ENCODE measurements at regions not wholly inside any gene's neighbourhood (a gene's known extent, or its start where the extent isn't known, plus 50 kb on each side); places are given as distances from the start of the nearest gene placed in this dataset.

GRCh38 chr5:58187432-58188261 lies 272.2 kb downstream of the PLK2 start:
- Histone ChIP-seq H3K27ac (ENCODE audit: low read length in 2 of 2) (no peak overlapping the region), H3K4me3 (ENCODE audit: control extremely low read depth in 1 of 5, extremely low read depth in 1 of 5, insufficient read depth in 1 of 5, low read depth in 2 of 5, low read length in 4 of 5) (no peak overlapping the region), H3K79me2 (ENCODE audit: control insufficient read depth, insufficient read depth, low read length) (no peaks in the 10 kb centered on the region), H3K4me2 (replicated peaks; ENCODE audit: low read depth, low read length, poor library complexity, severe bottlenecking) (no peak overlapping the region), H4K20me1 (ENCODE audit: control insufficient read depth, insufficient read depth, low read length, poor library complexity, severe bottlenecking) (no peaks in the 10 kb centered on the region), H2AFZ (ENCODE audit: insufficient read depth, low read depth, low read length, poor library complexity, severe bottlenecking) (no peak overlapping the region), H3K9me3 (ENCODE audit: control extremely low read depth in 1 of 3, control insufficient read depth in 2 of 3, insufficient read depth in 1 of 3, low read length in 2 of 3) (no peaks in the 10 kb centered on the region), H3K4me1 (ENCODE audit: control insufficient read depth in 2 of 2, insufficient read depth in 2 of 2, low read length in 2 of 2) (no peaks in the 10 kb centered on the region), H3K36me3 (replicated peaks in 1 of 2; ENCODE audit: control extremely low read depth in 1 of 2, control insufficient read depth in 1 of 2, extremely low read depth in 1 of 2, insufficient read depth in 2 of 2, low read length in 1 of 2) (no peaks in the 10 kb centered on the region), H3K27me3 (replicated peaks in 1 of 4; ENCODE audit: control extremely low read depth in 1 of 4, control insufficient read depth in 3 of 4, insufficient read depth in 4 of 4, low read length in 3 of 4) (peaks cover 0 to 2% (median 0%) of the 10 kb centered on the region in 4 experiments), H3K9ac (ENCODE audit: low read length) (no peak overlapping the region)
- intact Hi-C loops (cut with micrococcal nuclease): no loop called here
- Mint-ChIP-seq H3K27ac (no peak overlapping the region), H3K9me3 (ENCODE audit: insufficient read depth) (no peaks in the 10 kb centered on the region), H3K4me3 (no peak overlapping the region), H3K4me1 (no peaks in the 10 kb centered on the region), H3K27me3 (peaks cover 4% of the 10 kb centered on the region)
- no CpG with 5 or more reads among the region's 1 CpG for WGBS (ENCODE audit: insufficient coverage)
- ATAC-seq (ENCODE audit: low read depth) (no peak), DNase-seq (no peak)
- ChIA-PET POLR2A (no interaction called here), CTCF (no interaction called here)
- TF ChIP-seq CTCF (IDR thresholded peaks at IDR 0.05) (no peak), EZH2 (IDR thresholded peaks at IDR 0.05; ENCODE audit: borderline replicate concordance, insufficient read depth, low read depth, low read length, poor library complexity, severe bottlenecking) (no peak)

GRCh38 chr5:58185801-58186200 lies 274.1 kb downstream of the PLK2 start:
- H3K4me3 ChIP-seq (ENCODE audit: control extremely low read depth in 1 of 5, extremely low read depth in 1 of 5, insufficient read depth in 1 of 5, low read depth in 2 of 5, low read length in 4 of 5): no peak overlapping the region
- Mint-ChIP-seq H3K27ac (no peak overlapping the region), H3K4me1 (no peaks in the 10 kb centered on the region), H3K9me3 (ENCODE audit: insufficient read depth) (no peaks in the 10 kb centered on the region), H3K4me3 (no peak overlapping the region), H3K27me3 (peaks cover 4% of the 10 kb centered on the region)
- H3K9ac ChIP-seq (ENCODE audit: low read length): no peak overlapping the region
- H2AFZ ChIP-seq (ENCODE audit: insufficient read depth, low read depth, low read length, poor library complexity, severe bottlenecking): no peak overlapping the region
- ChIA-PET CTCF (no interaction called here), POLR2A (no interaction called here)
- no peaks in the 10 kb centered on the region for H3K9me3 ChIP-seq (ENCODE audit: control extremely low read depth in 1 of 3, control insufficient read depth in 2 of 3, insufficient read depth in 1 of 3, low read length in 2 of 3)
- no peak overlapping the region for H3K4me2 ChIP-seq (replicated peaks; ENCODE audit: low read depth, low read length, poor library complexity, severe bottlenecking)
- TF ChIP-seq EZH2 (IDR thresholded peaks at IDR 0.05; ENCODE audit: borderline replicate concordance, insufficient read depth, low read depth, low read length, poor library complexity, severe bottlenecking): no peak
- TF ChIP-seq CTCF (IDR thresholded peaks at IDR 0.05): no peak
- ATAC-seq (ENCODE audit: low read depth) (no peak), DNase-seq (no peak)
- WGBS (ENCODE audit: insufficient coverage): 100% methylated on average over 2 of the region's 3 CpGs
- no peaks in the 10 kb centered on the region for H3K36me3 ChIP-seq (replicated peaks in 1 of 2; ENCODE audit: control extremely low read depth in 1 of 2, control insufficient read depth in 1 of 2, extremely low read depth in 1 of 2, insufficient read depth in 2 of 2, low read length in 1 of 2)
- no peaks in the 10 kb centered on the region for H3K79me2 ChIP-seq (ENCODE audit: control insufficient read depth, insufficient read depth, low read length)
- intact Hi-C loops (cut with micrococcal nuclease): no loop called here
- no peaks in the 10 kb centered on the region for H3K4me1 ChIP-seq (ENCODE audit: control insufficient read depth in 2 of 2, insufficient read depth in 2 of 2, low read length in 2 of 2)
- H3K27me3 ChIP-seq (replicated peaks in 1 of 4; ENCODE audit: control extremely low read depth in 1 of 4, control insufficient read depth in 3 of 4, insufficient read depth in 4 of 4, low read length in 3 of 4): no peaks in the 10 kb centered on the region
- no peak overlapping the region for H3K27ac ChIP-seq (ENCODE audit: low read length in 2 of 2)
- no peaks in the 10 kb centered on the region for H4K20me1 ChIP-seq (ENCODE audit: control insufficient read depth, insufficient read depth, low read length, poor library complexity, severe bottlenecking)
